Activated effector memory CD4-positive, alpha-beta T cell treated with anti-CD3 and anti-CD28 coated beads, Interleukin-2, amount 50 U/mL, for 16 hours (primary cell): ENCODE measurements at regions not wholly inside any gene's neighbourhood (a gene's known extent, or its start where the extent isn't known, plus 50 kb on each side); places are given as distances from the start of the nearest gene placed in this dataset.

Source experiments
- DNase-seq: peaks from one replicate; pipeline ENCODE4 v3.0.0-alpha.2; 2020

- DNase-seq = no peak
Observed at GRCh38 chr9:7229571-7229970, 471.8 kb downstream of the KDM4C start.

- no peak for DNase-seq
Observed at GRCh38 chr9:7228726-7229125, 471.0 kb downstream of the KDM4C start.

- no peak for DNase-seq
Observed at GRCh38 chr9:7227951-7228350, 470.2 kb downstream of the KDM4C start.

- DNase-seq = no peak
Observed at GRCh38 chr9:7226007-7226640, 468.4 kb downstream of the KDM4C start.
